ENCODE measurements at regions not wholly inside any gene's neighbourhood (a gene's known extent, or its start where the extent isn't known, plus 50 kb on each side); places are given as distances from the start of the nearest gene placed in this dataset.
A peak's percentile ranks its signal among the peaks of the same experiment; 100 is the strongest.

GRCh38 chr3:65112751-65113300 is 425.0 kb upstream of the ADAMTS9 start:
- no peak for DNase-seq (ENCODE audit: low read depth)

- DNase-seq (ENCODE audit: low read depth): no peak
These were observed 422.9 kb upstream of the ADAMTS9 start for GRCh38 chr3:65110661-65111060.

- DNase-seq (ENCODE audit: low read depth): no peak
These were observed 422.2 kb upstream of the ADAMTS9 start for GRCh38 chr3:65109966-65110500.

- DNase-seq (ENCODE audit: low read depth): no peak
These were observed 419.4 kb upstream of the ADAMTS9 start for GRCh38 chr3:65107174-65107573.

GRCh38 chr3:65101450-65101849 is 413.6 kb upstream of the ADAMTS9 start:
- no peak for DNase-seq (ENCODE audit: low read depth)

GRCh38 chr3:65098400-65098799 is 410.6 kb upstream of the ADAMTS9 start:
- DNase-seq (ENCODE audit: low read depth): no peak

- DNase-seq (ENCODE audit: low read depth): no peak
These were observed 408.4 kb upstream of the ADAMTS9 start for GRCh38 chr3:65096110-65096745.

- DNase-seq (ENCODE audit: low read depth): no peak
These were observed 406.9 kb upstream of the ADAMTS9 start for GRCh38 chr3:65094723-65095122.

GRCh38 chr3:65093641-65094040 is 405.8 kb upstream of the ADAMTS9 start:
- no peak for DNase-seq (ENCODE audit: low read depth)

- no peak for DNase-seq (ENCODE audit: low read depth)
These were observed 403.8 kb upstream of the ADAMTS9 start for GRCh38 chr3:65091565-65091964.

GRCh38 chr3:65083240-65083639 is 395.4 kb upstream of the ADAMTS9 start:
- no peak for DNase-seq (ENCODE audit: low read depth)

GRCh38 chr3:65081536-65081935 is 393.7 kb upstream of the ADAMTS9 start:
- no peak for DNase-seq (ENCODE audit: low read depth)

- DNase-seq (ENCODE audit: low read depth): no peak
These were observed 392.6 kb upstream of the ADAMTS9 start for GRCh38 chr3:65080432-65080831.

GRCh38 chr3:65079560-65079959 is 391.8 kb upstream of the ADAMTS9 start:
- DNase-seq (ENCODE audit: low read depth): no peak

- DNase-seq (ENCODE audit: low read depth): no peak
These were observed 390.9 kb upstream of the ADAMTS9 start for GRCh38 chr3:65078748-65079147.

- no peak for DNase-seq (ENCODE audit: low read depth)
These were observed 389.3 kb upstream of the ADAMTS9 start for GRCh38 chr3:65077124-65077523.

GRCh38 chr3:65070968-65071367 is 383.2 kb upstream of the ADAMTS9 start:
- no peak for DNase-seq (ENCODE audit: low read depth)

- DNase-seq (ENCODE audit: low read depth): no peak
These were observed 373.1 kb upstream of the ADAMTS9 start for GRCh38 chr3:65060904-65061303.

- no peak for DNase-seq (ENCODE audit: low read depth)
These were observed 364.3 kb upstream of the ADAMTS9 start for GRCh38 chr3:65052101-65052500.

GRCh38 chr3:65048151-65048550 is 360.4 kb upstream of the ADAMTS9 start:
- no peak for DNase-seq (ENCODE audit: low read depth)

GRCh38 chr3:65045138-65045537 is 357.3 kb upstream of the ADAMTS9 start:
- DNase-seq (ENCODE audit: low read depth): no peak

GRCh38 chr3:65044401-65044800 is 356.6 kb upstream of the ADAMTS9 start:
- DNase-seq (ENCODE audit: low read depth): no peak

- no peak for DNase-seq (ENCODE audit: low read depth)
These were observed 354.9 kb upstream of the ADAMTS9 start for GRCh38 chr3:65042675-65043074.

- peak; percentile 25 for DNase-seq (ENCODE audit: low read depth)
These were observed 352.0 kb upstream of the ADAMTS9 start for GRCh38 chr3:65039754-65040210.
